ENCODE measurements at regions not wholly inside any gene's neighbourhood (a gene's known extent, or its start where the extent isn't known, plus 50 kb on each side); places are given as distances from the start of the nearest gene placed in this dataset.

DNA sequence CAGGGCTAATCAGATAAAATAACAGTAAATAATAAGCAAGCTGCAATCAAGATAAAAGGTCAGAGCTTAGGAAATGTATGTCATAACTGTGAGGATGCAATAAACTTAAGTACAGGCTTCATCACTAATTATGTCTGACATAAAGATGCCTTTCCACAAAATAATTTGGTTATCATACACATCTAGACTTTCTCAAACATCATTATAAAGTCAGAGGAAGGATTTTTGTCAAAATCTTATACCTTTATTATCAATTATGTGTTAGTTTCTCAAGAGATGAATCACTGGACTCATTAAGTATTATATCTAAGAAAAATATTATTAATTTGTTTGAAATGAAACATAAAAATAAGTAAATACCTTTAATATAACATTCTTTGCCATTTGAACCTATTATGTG, 695.4 kb upstream of the INTU start:
- peaks cover 7% of the 10 kb centered on the region; the same call in 1 of the 2 replicates for H3K9me3 ChIP-seq (ENCODE audit: low read length)
- no peak overlapping the region for H3K27ac ChIP-seq (ENCODE audit: low read length)
- no peaks in the 10 kb centered on the region for H3K79me2 ChIP-seq (ENCODE audit: low read length)

DNA sequence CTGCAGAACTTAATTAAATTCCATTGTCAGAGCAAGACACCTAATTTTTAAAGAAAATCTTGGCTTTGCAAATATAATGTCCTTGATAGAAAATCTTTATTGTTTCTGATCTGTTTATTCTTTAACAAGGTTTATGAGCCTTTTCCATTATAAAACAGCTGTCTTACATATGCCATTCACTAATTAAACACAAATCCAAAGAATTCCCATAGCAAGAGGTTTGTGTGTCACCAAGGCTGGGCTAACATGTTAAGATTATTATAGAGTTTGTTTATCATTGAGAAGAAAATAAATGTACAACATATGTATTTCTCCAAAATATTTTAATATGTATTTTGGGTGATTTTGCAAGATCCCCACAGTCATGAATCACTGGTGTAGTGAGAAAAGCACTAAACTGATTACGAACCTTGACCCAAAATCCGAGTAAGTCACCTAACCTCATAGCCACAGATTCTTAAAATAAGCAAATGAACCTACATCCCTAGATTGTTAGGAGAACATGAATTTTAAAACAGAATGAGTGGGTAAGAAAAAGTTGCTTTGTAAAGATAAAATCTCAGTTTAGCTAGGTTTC, 694.8 kb upstream of the INTU start:
- no peaks in the 10 kb centered on the region for H3K9me2 ChIP-seq (replicated peaks; ENCODE audit: insufficient read depth, low read length)
- no peak for DNase-seq
- H4K20me1 ChIP-seq (ENCODE audit: insufficient read depth, low read depth, low read length) = no peaks in the 10 kb centered on the region
- no peak overlapping the region for H3K9ac ChIP-seq (ENCODE audit: low read length)
- H2AFZ ChIP-seq (ENCODE audit: low read length) = no peak overlapping the region
- peaks cover 7% of the 10 kb centered on the region; the same call in 1 of the 2 replicates for H3K9me3 ChIP-seq (ENCODE audit: low read length)
- H3K4me3 ChIP-seq (ENCODE audit: low read length) = no peak overlapping the region
- no peak overlapping the region for H3K27ac ChIP-seq (ENCODE audit: low read length)
- no peaks in the 10 kb centered on the region for H3K36me3 ChIP-seq (ENCODE audit: insufficient read depth, low read length)
- no peaks in the 10 kb centered on the region for H3K4me1 ChIP-seq (ENCODE audit: low read length)
- no peaks in the 10 kb centered on the region for H3K27me3 ChIP-seq (ENCODE audit: low read length)
- no peak overlapping the region for H3K4me2 ChIP-seq (ENCODE audit: low read depth, low read length, poor library complexity, severe bottlenecking)
- H3K79me2 ChIP-seq (ENCODE audit: low read length) = no peaks in the 10 kb centered on the region

More for the DNA sequence above, 695.4 kb upstream of the INTU start:
- H3K4me1 ChIP-seq (ENCODE audit: low read length) = no peaks in the 10 kb centered on the region
- no peaks in the 10 kb centered on the region for H3K27me3 ChIP-seq (ENCODE audit: low read length)
- no peak overlapping the region for H3K9ac ChIP-seq (ENCODE audit: low read length)
- H3K4me2 ChIP-seq (ENCODE audit: low read depth, low read length, poor library complexity, severe bottlenecking) = no peak overlapping the region
- no peaks in the 10 kb centered on the region for H3K36me3 ChIP-seq (ENCODE audit: insufficient read depth, low read length)
- no peak overlapping the region for H3K4me3 ChIP-seq (ENCODE audit: low read length)
- no peak overlapping the region for H2AFZ ChIP-seq (ENCODE audit: low read length)
- H3K9me2 ChIP-seq (replicated peaks; ENCODE audit: insufficient read depth, low read length) = no peaks in the 10 kb centered on the region
- no peaks in the 10 kb centered on the region for H4K20me1 ChIP-seq (ENCODE audit: insufficient read depth, low read depth, low read length)
- DNase-seq = no peak

DNA sequence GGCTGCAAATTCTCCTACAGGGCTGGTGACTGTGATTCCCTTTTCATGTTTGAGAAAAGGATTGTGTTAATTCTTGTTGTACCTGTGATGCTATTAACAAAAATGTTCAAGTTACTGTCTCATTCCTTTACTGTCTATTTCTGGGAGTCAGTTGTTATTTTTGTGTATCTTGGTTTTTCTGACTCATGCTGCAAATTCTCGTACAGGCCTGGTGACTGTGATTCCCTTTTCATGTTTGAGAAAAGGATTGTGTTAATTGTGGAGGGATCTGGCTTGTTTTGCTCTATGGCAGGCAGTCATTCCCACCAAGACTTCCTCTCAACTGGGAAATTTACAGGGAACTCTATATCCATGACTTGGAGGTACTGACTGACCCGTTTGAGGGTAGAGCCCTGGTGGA, 693.4 kb upstream of the INTU start:
- Histone ChIP-seq H3K36me3 (ENCODE audit: insufficient read depth, low read length) (no peaks in the 10 kb centered on the region), H2AFZ (ENCODE audit: low read length) (no peak overlapping the region), H3K4me1 (ENCODE audit: low read length) (no peaks in the 10 kb centered on the region), H3K27ac (ENCODE audit: low read length) (no peak overlapping the region), H3K9ac (ENCODE audit: low read length) (no peak overlapping the region), H3K79me2 (ENCODE audit: low read length) (no peaks in the 10 kb centered on the region), H3K27me3 (ENCODE audit: low read length) (no peaks in the 10 kb centered on the region), H4K20me1 (ENCODE audit: insufficient read depth, low read depth, low read length) (no peaks in the 10 kb centered on the region), H3K4me3 (ENCODE audit: low read length) (no peak overlapping the region), H3K4me2 (ENCODE audit: low read depth, low read length, poor library complexity, severe bottlenecking) (no peak overlapping the region), H3K9me3 (ENCODE audit: low read length) (peaks cover 4% of the 10 kb centered on the region; the same call in 1 of the 2 replicates), H3K9me2 (replicated peaks; ENCODE audit: insufficient read depth, low read length) (no peaks in the 10 kb centered on the region)
- DNase-seq = no peak

DNA sequence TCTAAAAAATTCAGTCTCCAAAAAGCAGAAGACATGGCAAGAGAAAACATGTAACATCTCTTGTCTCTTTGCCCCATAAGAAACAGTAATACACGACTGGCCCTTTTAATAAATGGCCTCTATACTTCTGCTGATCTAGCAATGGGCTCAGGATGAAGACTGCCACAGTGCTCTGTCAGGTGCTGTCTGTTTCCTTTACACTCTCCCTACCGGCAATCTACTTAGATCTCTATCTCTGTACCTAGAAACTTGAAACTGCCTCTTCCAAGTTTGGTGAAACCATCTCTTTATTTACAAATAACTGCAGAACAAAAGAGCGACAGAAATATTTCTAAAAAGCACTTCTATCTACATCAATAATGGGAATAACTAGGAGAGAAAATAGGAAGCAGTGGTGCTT, 685.2 kb upstream of the INTU start:
- H3K79me2 ChIP-seq (ENCODE audit: low read length) = no peaks in the 10 kb centered on the region
- no peak overlapping the region for H3K4me2 ChIP-seq (ENCODE audit: low read depth, low read length, poor library complexity, severe bottlenecking)
- H3K4me1 ChIP-seq (ENCODE audit: low read length) = no peaks in the 10 kb centered on the region
- H3K27me3 ChIP-seq (ENCODE audit: low read length) = no peaks in the 10 kb centered on the region
- H3K9ac ChIP-seq (ENCODE audit: low read length) = no peak overlapping the region
- H3K27ac ChIP-seq (ENCODE audit: low read length) = no peak overlapping the region
- H3K36me3 ChIP-seq (ENCODE audit: insufficient read depth, low read length) = no peaks in the 10 kb centered on the region
- H2AFZ ChIP-seq (ENCODE audit: low read length) = no peak overlapping the region
- H3K9me2 ChIP-seq (replicated peaks; ENCODE audit: insufficient read depth, low read length) = 0 out of 2 replicates have a peak, but pooled peaks cover 5% of the 10 kb centered on the region
- no peaks in the 10 kb centered on the region for H4K20me1 ChIP-seq (ENCODE audit: insufficient read depth, low read depth, low read length)
- no peak overlapping the region for H3K4me3 ChIP-seq (ENCODE audit: low read length)
- no peak for DNase-seq
- H3K9me3 ChIP-seq (ENCODE audit: low read length) = no peaks in the 10 kb centered on the region

DNA sequence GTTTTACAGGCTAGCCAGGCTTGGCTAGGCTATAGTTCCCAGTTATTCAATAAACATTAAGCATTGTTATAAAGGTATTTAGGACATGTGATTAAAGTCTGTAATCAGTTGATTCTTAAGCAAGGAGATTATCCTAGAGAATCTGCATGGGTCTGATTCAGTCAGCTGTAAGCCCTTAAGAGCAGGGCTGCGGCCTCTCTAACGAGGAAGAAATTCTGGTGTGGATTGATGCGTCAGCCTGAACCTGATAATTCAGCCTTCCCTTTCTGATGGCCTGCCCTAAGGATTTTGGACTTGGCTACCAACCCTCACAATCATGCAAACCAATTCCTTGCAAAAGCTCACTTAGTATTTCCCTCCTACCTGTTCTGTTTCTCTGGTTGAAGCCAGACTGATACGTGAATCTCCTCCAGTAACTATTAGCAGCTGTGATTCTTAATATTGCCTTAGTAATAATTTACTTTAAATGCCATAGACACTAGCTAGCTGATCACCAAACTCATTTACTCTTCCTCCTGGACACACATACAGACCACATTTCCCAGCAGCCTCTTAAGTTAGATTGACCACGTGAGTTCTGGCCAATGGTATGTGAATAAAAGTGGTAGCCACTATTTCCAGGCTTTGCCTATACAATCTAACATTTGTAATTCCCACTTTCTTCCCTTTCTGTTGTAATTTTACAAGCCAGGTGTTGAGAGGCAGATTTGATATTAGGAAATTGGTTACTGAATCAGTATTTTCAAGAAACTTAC, 678.0 kb upstream of the INTU start:
- Histone ChIP-seq H3K9me3 (ENCODE audit: low read length) (no peaks in the 10 kb centered on the region; the same call in 1 of the 2 replicates), H4K20me1 (ENCODE audit: insufficient read depth, low read depth, low read length) (no peaks in the 10 kb centered on the region), H3K4me2 (ENCODE audit: low read depth, low read length, poor library complexity, severe bottlenecking) (no peak overlapping the region), H3K9me2 (replicated peaks; ENCODE audit: insufficient read depth, low read length) (no peaks in the 10 kb centered on the region), H3K36me3 (ENCODE audit: insufficient read depth, low read length) (no peaks in the 10 kb centered on the region), H3K27ac (ENCODE audit: low read length) (no peak overlapping the region), H3K9ac (ENCODE audit: low read length) (no peak overlapping the region), H2AFZ (ENCODE audit: low read length) (no peak overlapping the region), H3K4me1 (ENCODE audit: low read length) (no peaks in the 10 kb centered on the region), H3K4me3 (ENCODE audit: low read length) (no peak overlapping the region), H3K27me3 (ENCODE audit: low read length) (no peaks in the 10 kb centered on the region), H3K79me2 (ENCODE audit: low read length) (no peaks in the 10 kb centered on the region)
- DNase-seq = no peak

DNA sequence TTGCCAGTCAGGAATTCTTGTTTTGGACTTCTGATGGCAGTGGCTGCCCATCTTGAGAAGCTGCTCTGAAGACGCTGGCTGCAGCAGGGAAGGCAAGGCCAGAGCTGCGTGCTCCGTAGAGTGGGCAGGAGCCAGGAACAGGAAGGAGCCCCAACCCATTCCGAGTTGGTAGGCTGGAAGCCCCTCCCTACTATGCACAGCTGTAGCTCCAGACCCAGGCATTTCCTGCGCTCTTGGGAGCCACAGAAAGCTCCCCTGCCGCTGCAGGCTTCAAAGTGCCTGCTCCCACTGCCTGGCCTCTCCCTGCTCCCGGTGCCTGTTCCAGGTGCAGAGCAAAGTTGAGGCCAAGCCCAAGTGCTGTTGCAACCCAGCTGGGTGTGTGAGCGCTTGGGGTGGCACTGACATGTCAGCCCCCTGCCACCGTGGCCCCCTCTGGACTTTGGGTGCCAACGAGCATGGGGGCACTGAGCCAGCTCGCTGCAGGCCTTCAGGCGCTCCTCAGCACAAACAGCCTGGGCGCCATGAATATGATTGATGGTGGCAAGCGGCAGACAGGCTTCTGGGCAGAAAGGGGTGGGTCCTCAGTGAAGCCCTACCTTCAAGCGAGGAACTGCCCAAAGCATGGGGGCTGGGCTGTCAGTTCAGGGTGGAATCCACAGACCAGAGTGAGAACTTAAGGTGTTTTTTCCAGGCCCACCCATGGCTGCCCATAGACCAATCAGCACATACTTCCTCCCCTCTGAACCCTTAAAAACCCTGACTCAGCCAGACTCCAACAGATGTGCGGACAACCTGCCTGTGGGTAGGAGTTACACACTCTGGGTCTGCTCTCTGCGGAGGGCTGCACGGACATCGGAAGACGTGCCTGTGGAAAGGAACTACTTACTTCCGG, 677.2 kb upstream of the INTU start:
- Histone ChIP-seq H3K9me3 (ENCODE audit: low read length) (no peaks in the 10 kb centered on the region; the same call in 1 of the 2 replicates), H3K27ac (ENCODE audit: low read length) (no peak overlapping the region), H3K9ac (ENCODE audit: low read length) (no peak overlapping the region), H3K9me2 (replicated peaks; ENCODE audit: insufficient read depth, low read length) (no peaks in the 10 kb centered on the region), H3K27me3 (ENCODE audit: low read length) (no peaks in the 10 kb centered on the region), H4K20me1 (ENCODE audit: insufficient read depth, low read depth, low read length) (no peaks in the 10 kb centered on the region), H2AFZ (ENCODE audit: low read length) (no peak overlapping the region), H3K4me2 (ENCODE audit: low read depth, low read length, poor library complexity, severe bottlenecking) (no peak overlapping the region), H3K4me1 (ENCODE audit: low read length) (no peaks in the 10 kb centered on the region), H3K4me3 (ENCODE audit: low read length) (no peak overlapping the region), H3K36me3 (ENCODE audit: insufficient read depth, low read length) (no peaks in the 10 kb centered on the region), H3K79me2 (ENCODE audit: low read length) (no peaks in the 10 kb centered on the region)
- DNase-seq = no peak

DNA sequence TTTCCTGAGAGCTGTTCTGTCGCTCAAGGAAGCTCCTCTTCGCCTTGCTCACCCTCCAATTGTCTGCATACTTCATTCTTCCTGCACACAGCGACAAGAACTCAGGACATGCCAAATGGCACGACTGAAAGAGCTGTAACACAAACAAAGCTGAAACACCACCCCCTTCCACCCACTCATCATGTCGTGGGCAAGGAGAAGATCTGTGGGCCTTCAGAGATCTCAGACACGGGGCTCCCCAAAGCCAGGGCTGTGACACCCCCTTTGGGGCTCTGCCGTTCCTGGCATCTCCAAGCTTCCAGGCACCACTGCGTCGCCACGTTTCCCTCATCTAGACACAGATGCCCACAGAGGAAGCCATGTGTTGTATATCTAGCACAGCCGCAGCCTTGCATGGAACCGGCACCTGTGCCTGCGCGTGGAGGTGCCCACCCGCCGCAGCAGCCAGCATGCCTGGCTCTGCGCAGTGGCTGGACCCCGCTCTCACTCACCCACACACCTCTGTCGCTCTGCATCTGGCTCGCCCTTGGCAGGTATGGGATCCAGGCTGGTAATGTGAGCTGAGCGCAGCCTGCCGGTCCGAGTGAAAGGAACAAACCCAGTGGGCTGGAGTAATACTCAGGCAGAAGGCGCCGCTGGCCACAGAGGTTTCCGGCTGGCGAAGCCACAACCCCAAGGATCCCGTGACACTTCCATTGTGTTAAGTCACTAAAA, 676.4 kb upstream of the INTU start:
- no peak overlapping the region for H3K4me3 ChIP-seq (ENCODE audit: low read length)
- H3K4me2 ChIP-seq (ENCODE audit: low read depth, low read length, poor library complexity, severe bottlenecking) = no peak overlapping the region
- no peak overlapping the region for H3K9ac ChIP-seq (ENCODE audit: low read length)
- DNase-seq = no peak
- no peaks in the 10 kb centered on the region for H3K27me3 ChIP-seq (ENCODE audit: low read length)
- H3K4me1 ChIP-seq (ENCODE audit: low read length) = no peaks in the 10 kb centered on the region
- H4K20me1 ChIP-seq (ENCODE audit: insufficient read depth, low read depth, low read length) = no peaks in the 10 kb centered on the region
- H3K79me2 ChIP-seq (ENCODE audit: low read length) = no peaks in the 10 kb centered on the region
- H2AFZ ChIP-seq (ENCODE audit: low read length) = no peak overlapping the region
- no peak overlapping the region for H3K27ac ChIP-seq (ENCODE audit: low read length)
- no peaks in the 10 kb centered on the region for H3K36me3 ChIP-seq (ENCODE audit: insufficient read depth, low read length)
- H3K9me2 ChIP-seq (replicated peaks; ENCODE audit: insufficient read depth, low read length) = no peaks in the 10 kb centered on the region
- H3K9me3 ChIP-seq (ENCODE audit: low read length) = no peaks in the 10 kb centered on the region; the same call in 1 of the 2 replicates

All from Karpas-422 (cell line).